ENCODE measurements at regions not wholly inside any gene's neighbourhood (a gene's known extent, or its start where the extent isn't known, plus 50 kb on each side); places are given as distances from the start of the nearest gene placed in this dataset.
A peak's percentile ranks its signal among the peaks of the same experiment; 100 is the strongest.
"Not testable (repeated sequence)": the region's sequence is repeated elsewhere in the genome, so short reads cannot be mapped to it uniquely, and the experiment has no call there.

DNA sequence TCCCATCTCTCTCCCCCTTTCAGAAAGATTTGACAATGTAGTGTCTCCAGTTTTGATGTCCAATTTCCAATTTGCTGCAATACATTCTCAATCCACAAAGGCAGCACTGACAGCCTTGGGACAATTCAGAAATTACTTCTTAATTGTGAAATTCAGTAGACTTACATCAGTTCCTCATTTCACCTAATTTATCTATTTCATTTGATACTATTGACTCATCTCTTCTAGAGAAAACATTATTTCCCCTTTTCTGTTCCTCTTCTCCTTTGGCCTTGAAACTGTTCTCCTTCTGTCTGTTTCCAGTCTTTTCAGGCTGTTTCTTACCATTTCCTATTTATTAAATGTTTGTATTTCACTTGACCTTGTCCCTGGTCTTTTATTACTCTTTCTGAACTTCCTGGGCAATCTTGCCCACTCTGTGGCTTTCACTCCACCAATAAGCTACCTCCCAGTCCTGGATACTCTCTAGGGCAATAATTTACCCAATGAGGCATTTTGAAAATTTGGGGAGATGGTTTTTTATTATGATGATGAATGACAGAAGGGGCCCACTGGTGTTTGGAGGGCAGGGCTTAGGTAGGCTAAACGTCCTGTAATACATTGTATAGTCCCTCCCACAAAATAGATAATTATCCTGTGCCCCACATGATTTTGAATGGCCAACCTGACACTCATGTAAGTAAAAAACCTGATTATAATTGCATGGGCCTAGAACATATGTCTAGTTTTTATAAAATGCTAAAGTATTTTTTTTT, 498.0 kb upstream of the BOD1L1 start:
- no peak for DNase-seq

DNA sequence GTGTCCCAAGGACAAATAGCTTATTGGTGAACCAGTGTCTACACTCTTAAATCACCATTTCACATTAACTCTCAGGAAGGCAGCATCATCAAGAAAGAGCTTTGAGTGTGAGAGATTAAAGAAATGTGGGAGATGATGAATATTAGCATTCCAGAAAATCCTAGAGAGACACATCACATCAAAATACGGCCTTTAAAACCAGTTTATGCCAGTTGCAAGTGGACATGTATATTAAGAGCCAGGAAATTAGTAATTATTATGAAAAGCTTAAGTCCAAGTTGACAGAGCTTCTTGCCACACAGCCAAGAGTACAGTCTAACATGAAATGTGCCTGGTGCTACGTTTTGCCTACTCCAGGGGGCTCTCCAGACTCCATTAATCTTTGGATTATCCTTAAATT, 503.0 kb upstream of the BOD1L1 start:
- no peak for DNase-seq

DNA sequence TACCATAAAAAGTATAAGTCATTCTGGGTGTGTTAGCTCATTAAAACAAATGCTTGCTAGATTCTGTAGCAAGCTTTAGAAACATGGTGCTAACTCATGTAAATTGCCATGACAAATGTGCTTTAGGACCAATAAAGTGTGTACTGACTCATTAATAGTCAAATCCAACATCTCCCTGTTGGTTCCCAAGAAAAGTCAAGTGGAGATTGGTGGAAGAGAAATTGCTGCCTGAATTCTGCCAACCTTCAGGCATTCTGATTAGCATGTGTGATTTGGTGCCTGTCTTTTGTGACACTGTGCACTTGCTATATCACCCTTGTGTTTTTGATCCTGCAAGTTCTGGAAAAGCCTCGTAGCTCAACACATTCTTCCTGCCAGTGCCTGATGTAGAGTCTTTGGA, 503.8 kb upstream of the BOD1L1 start:
- DNase-seq, result no peak

DNA sequence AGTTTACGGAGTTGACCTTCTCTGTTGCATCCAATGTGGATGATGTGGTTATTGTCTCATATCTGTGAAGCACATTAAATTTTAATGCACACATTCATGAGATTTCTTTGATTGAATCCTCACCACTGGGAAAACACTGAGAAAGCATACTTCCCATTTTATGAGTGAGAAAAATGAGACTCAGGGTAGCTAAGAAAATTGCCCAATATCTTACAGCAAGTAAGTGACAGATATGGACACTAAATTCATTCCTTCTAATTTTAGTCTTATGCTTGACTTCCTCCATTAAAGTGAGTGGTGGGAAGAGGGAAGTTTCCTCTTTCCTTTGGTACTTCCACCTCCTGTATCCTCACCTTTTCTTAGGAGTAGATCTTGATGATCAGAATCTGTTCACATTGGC, 504.8 kb upstream of the BOD1L1 start:
- DNase-seq, result no peak

DNA sequence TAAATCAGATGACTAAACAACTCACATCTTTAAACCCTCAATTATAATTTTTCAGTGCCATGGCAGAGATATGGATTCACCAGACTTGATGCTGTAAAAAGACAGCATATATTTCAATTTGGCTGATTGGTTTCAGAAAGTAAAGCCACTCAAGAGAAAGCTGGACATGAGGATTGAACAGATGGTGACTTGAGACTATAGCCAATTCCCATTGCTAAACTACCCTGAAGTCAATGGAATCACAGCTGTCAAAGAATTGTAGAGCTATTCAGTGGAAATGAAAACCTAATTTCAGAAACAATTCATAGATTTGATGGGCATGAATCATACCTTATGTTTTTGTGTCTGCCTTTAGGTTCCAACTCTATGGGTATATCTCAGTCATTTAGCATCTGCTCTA, 510.6 kb upstream of the BOD1L1 start:
- DNase-seq, result no peak

DNA sequence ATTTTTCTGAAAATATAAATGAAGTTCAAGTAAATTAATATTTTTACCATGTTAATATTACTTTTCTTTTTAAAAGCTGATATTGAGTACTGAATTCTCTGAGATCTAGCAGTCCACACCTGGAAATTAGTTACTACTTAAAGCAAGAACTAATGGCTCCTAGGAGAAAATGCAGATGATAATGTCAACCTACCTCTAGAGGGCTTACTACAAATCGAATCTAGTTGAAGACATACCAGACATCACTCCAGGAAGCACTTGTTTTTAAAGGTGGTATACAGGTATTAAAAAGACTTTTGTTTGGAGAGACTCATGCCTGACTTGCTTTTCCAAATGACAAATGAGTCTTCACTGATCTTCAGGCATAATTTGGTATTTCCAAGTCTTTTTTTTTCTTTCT, 516.4 kb upstream of the BOD1L1 start:
- no peak for DNase-seq

DNA sequence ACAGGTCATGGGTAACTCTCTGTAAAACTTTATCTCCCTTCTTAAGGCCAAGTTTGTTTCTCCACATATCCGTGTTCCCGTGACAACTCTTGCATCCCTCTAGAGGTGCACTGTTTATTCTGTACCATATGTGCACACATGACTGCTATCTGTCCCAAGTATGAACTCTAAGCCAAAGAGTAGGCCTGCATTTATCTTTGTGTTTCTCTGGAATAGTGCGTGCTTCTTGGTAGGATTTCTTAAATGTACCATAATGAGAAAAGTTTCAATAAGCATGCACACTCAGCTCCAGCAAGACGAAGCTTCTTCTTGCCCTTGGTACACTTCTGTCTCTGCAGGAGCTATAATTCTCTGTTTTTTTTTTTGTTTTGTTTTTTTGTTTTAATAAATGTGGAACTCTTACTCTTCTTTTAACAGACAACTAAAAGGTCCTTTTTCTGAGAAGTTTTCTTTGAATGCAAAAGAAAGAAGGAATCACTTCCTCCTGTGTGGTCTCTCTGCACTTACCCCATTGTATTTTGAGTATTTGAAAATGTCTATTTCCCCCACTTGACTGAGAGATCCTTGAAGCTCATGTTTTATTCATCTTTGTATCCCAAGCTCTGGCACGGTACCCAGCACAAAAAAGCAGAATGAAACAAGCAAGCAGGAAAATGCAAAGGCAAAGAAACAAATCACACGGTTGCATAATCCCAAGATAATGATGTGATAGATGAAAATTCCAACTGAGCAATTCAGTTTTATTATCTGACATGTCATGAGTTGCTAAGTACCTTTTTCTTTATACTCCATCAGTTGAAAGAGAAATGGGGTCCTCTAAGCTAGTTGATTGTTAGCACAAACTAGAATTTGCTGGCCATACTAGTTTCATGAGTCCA, 521.9 kb upstream of the BOD1L1 start:
- no peak for DNase-seq

DNA sequence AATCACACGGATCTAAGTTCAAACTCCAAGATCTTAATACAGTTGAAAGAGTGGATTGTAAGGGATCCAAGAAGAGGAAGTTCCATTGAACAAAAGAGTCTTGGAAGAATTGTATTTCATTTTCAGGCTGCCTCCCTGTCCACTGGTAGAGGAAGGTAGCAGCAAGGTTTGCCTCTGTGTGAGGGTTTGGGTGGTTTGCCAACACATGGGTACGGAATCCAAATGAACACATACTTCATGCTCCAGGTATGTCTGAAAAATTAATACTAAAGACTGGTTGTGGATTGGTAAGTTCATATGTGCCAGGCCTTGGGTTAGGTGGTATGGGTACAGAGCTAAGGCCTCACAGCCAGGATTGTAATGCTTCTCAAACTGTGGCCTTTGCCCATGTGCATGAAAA, 523.6 kb upstream of the BOD1L1 start:
- no peak for DNase-seq

DNA sequence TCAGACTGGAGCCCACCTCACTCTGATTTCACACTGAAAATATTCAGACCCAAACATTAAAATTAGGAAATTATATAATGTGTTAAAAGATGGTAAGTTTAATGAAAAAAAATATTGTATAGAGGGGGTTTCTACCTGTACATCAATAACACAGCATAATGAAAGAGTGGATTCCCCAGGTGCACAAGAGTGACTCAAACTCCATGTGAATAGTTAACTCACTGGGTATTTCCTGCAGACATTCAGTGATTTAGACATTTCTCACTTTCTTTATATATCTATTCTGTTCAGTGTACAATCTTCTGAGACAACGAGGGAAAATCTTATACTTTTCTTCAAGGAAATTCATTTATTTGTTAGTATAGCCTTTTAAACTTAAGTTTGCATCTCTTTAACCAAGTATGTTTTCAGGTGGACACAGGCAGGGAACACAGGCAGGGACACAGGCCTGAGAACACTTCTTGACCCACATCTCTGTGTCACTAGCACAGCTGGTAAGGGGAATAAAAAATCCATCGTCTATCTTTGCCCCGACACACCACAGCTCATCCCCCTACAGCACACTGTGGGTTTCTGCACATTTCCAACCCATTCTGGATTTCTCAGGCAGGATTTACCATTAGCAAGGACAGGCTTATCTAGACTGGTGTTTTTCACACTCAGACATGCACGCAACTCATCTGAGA, 525.5 kb upstream of the BOD1L1 start:
- no peak for DNase-seq

DNA sequence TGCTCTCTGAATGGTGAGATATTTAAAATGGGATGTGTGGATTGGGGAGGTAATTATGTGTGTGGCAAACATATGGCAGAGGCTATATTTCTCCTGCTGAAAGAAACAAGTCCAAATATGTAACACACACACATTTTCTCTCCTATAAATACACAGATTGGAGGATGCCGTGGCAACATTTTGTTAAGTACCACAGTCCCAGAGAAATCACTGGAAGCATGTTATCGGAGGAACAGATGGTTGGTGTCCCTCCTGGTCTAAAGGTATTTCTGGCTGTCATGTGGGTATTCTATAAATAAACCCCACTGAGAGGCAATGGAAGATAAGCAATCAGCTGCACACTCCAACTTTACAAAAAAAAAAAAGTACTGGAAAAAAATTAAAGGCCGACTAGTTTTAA, 528.3 kb upstream of the BOD1L1 start:
- DNase-seq, result no peak

DNA sequence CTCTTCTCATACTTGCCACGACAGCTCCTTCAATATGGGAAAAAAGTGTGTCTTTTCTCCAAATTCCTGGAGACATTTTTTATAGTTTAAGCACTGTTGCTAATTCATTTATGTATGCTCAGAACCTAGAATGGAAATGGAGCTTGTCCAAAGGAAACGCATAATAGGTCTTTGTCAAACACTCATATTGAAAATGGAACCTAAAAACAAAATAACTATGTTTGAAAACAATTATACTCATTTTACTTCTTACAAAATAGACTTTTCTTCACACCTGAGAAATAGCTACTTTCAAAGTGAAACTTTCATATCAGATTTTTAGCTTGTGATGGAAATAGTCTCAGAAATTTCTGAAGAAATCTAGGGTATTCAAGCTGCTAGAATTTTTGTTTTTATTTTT, 529.7 kb upstream of the BOD1L1 start:
- DNase-seq, result peak in 1 of 5 experiments; percentile 27

DNA sequence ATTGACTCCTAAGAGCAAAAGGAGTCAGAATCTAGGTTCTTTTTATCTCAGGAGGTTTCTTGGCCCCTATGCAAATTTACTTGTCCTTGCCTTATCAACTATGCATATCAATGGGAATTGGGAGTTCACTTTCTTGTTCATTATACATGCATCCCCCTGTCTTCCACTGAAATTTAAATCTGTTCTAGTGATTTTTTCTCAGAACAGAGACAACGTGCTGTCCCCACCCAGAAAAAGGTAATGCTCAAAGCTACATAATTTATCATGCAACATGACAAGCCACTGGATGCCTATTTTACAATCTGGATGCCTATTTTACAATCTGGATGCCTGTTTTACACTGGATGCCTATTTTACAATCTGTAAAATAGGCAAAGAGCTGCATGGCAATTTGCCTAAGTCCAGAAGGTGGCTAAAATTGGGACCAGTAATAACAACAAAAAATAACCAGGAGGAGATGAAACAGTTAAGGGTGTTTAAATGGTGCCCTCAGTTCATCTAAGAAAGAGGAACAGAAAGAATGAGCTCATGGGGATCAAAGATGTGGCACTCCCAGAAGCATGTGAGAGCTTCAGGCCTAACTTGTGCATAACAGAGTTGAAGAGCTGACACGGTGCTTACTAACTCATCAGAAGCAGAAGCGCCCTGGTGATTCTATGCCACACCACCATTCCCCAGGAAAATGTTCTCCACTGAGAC, 537.8 kb upstream of the BOD1L1 start:
- DNase-seq, result no peak

DNA sequence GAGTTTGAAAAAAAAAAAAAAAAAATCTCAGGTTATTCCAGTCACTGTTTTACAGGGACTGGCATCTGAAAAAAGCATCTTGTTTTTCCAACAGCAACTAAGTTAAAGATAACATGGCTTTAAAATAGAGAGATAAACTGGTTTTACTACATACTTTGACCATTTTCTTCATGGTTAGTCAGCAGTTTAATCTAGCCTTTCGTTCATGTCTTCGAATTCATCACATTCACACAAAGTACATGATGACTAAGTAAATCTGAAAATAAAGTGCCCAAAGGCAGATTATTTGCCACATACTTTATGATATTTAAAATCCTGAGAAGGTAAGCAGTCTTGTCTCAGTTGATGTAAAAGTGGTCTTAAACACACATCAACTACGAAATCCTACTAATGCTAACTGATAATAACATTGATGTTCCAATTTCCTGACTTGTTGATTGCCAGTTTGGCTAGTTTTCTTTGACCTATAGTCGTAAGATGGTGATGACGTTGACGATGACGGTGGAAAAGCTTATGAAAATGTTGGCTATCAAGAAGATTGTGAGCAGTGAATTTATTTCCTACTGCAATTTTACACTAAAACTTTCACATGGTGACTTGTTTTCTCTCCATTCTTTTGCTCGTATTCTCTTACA, 540.5 kb upstream of the BOD1L1 start:
- DNase-seq, result no peak

DNA sequence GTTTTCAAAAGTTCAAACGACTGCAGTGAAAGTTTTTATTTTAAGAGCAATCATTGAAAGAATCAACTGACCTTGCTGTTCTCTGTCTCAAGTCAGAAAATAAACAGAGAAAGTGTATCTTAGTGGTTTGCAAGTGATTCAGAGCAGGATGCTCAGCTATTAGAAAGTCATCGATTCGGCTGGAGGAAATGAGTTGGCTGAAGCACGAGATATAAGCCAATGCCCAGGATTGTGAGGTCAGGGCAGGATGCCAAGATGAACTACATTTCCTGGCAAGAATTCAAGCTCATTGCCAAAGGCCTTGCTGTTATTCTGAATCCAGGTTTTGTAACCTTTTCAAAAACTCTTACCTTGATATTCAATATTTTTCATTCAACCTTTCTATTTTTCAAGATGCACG, 541.4 kb upstream of the BOD1L1 start:
- DNase-seq, result no peak

DNA sequence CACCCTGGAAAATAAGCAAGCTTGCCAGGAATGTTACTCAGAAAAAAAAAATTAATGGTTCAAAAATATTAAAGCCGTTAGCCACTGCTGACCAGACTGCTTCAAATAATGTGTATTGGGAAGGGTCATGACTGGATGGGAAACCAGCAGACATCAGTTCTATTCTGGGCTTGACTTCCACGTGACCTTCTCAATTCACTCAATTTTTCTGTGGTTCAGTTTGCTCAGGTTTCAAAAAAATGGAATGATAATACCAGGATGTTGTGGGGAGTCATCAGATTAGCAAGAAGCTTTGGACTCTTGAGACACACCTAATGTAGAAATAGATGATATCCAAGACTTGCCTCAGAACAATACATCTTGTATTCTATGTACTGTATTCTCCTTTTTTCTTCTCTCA, 541.9 kb upstream of the BOD1L1 start:
- DNase-seq, result no peak

DNA sequence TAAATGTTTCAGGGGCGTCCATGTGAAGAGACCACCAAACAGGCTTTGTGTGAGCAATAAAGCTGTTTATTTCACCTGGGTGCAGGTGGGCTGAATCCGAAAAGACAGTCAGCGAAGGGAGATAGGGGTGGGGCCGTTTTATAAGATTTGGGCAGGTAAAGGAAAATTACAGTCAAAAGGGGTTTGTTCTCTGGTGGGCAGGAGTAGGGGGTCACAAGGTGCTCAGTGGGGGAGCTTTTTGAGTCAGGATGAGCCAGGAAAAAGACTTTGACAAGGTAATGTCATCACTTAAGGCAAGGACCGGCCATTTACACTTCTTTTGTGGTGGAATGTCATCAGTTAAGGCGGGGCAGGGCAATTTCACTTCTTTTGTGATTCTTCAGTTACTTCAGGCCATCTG, 542.4 kb upstream of the BOD1L1 start:
- not testable (repeated sequence) for DNase-seq

DNA sequence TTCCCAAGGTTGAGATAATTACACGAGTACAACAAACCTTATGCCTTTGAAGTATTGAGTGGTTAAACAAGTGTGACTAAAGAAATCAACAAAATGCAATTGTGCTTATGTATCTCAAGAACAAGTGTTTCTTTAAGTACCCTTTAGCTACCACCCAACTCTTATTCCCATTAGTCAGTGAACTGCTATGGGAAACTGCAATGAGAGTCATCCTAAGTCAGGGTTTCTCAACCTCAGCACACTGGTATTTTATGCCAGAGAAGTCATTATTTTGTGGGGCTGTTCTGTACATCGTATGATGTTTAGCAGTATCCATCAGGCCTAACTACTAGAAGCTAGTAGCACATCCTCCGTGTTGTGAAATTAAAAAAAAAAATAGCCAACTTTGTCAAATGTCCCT, 549.1 kb upstream of the BOD1L1 start:
- no peak for DNase-seq

DNA sequence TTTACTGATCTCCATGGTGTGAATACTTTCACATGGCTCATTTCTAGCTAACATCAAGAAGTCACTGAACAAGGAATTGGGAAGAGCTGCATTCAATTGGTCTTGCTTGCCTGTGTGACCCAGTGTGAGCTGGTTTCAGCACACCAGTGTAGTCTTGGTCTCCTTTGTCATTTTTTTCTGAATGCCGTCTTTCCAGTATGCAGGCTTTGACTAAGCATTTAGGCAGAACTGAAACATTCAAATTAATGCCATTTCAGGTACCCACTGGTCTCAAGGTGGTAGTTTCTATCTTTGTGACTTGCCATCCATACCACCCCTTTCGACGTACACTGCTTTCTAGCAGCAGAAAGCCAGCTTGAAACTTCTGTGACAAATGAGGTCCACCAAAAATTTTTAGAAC, 550.5 kb upstream of the BOD1L1 start:
- no peak for DNase-seq

DNA sequence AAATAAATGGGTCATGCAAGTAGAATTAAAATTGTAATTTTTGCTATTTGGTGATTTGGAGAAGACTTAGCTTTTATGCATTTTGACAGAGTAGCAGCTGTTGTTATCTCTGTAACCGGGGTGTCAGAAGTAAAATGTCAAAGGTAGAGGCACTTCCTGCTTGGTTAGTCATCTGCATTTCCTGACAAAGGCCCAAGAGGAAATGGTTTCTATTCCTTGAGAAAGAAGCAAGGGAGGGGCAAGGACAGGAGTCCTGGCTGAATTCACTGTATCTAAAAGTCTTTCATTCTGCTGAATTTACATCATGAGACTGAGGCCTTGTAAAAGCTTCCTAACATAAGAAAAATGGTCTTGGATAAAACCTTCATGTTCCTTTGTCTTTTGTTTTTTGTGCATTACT, 550.9 kb upstream of the BOD1L1 start:
- peak in 1 of 5 experiments; percentile 14 for DNase-seq

DNA sequence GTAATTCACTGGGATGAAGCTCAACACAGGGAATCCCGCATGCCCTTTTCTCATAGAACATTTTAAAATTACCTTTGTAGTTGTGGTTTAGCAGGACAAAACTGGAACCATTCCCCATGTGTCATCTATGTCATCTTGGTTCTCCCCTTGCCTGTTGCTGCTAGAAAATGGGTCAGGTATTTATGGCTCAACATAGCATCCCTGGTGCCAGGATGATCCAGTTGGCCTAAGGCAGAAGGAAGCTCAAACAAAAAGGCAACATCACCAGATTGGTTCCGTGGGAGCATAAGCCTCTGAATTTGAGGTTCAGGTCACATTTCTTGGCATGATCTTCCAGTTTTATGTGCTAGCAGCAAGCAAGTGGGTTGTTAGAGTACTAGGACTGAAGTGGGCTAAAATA, 552.6 kb upstream of the BOD1L1 start:
- DNase-seq, result no peak

DNA sequence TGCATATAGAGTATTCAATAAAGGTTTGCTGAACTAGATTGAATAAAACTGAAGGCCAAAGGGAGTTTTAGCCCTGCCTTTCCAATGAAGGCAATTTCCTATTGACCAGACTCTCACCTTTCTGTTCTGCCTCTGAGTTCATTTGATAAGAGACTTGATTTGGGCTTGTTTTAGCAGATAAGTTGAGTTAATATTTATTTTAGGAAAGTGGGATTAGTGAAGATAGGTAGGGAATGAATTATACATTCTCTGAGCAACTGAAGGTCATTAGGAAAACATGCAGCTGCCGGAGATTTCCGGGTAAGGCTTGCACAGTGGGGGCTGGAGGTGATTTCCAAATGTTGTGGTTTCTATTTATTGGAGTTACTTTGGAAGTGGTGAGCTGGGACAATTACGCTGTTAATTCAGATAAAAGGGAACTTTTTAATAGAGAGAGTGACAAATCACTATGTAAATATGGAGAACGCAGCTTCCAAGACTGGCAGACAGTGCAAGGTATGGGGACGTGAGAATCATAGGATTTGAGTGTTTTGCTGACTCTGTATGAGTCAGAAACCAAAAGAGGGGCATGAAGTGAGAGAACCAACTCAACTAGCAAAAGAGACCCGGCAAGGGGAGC, 553.6 kb upstream of the BOD1L1 start:
- DNase-seq, result no peak

DNA sequence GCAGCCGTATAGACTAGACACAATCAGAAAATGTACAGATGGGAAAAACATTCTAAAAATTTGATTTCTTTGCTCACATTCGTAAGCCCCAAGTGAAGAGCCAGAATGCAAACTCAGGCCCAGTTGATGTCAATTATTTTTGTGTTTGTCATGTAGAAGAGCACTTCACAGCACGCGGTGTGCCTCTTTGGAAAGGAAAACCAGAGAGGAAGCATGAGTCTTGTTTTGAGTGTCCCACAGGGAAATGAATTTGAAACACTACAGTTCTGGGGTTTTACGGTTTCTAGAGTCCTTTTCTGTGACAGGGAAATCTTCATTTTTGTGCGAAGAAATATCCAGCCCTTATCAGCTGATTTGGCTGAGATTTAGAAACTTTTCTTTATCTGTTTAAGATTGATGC, 554.6 kb upstream of the BOD1L1 start:
- no peak for DNase-seq
